GM19238 (cell line): ENCODE measurements at regions not wholly inside any gene's neighbourhood (a gene's known extent, or its start where the extent isn't known, plus 50 kb on each side); places are given as distances from the start of the nearest gene placed in this dataset.

Experiments used
- DNase-seq: peaks from one replicate; pipeline ENCODE4 v3.0.0; 2011; ENCODE audit warnings: low spot score; ENCODE audit not compliant: insufficient read length

- DNase-seq, result no peak
Observed at GRCh38 chr5:174849426-174849825, 125.0 kb downstream of the MSX2 start.

GRCh38 chr5:174844971-174845370 lies 120.6 kb downstream of the MSX2 start:
- DNase-seq, result no peak

- no peak for DNase-seq
Observed at GRCh38 chr5:174843263-174844250, 119.2 kb downstream of the MSX2 start.

- DNase-seq, result no peak
Observed at GRCh38 chr5:174840435-174840834, 116.1 kb downstream of the MSX2 start.

- no peak for DNase-seq
Observed at GRCh38 chr5:174839196-174839595, 114.8 kb downstream of the MSX2 start.

GRCh38 chr5:174837919-174838902 lies 113.8 kb downstream of the MSX2 start:
- DNase-seq, result no peak

GRCh38 chr5:174834081-174834480 lies 109.7 kb downstream of the MSX2 start:
- DNase-seq, result no peak

GRCh38 chr5:174832811-174833210 lies 108.4 kb downstream of the MSX2 start:
- no peak for DNase-seq

- no peak for DNase-seq
Observed at GRCh38 chr5:174832025-174832424, 107.6 kb downstream of the MSX2 start.

GRCh38 chr5:174831031-174831660 lies 106.8 kb downstream of the MSX2 start:
- no peak for DNase-seq

- no peak for DNase-seq
Observed at GRCh38 chr5:174829511-174829864, 105.1 kb downstream of the MSX2 start.

- DNase-seq, result no peak
Observed at GRCh38 chr5:174828804-174829510, 104.6 kb downstream of the MSX2 start.

- DNase-seq, result no peak
Observed at GRCh38 chr5:174827558-174827957, 103.2 kb downstream of the MSX2 start.

- DNase-seq, result no peak
Observed at GRCh38 chr5:174825587-174825986, 101.2 kb downstream of the MSX2 start.

GRCh38 chr5:174818430-174818829 lies 94.0 kb downstream of the MSX2 start:
- DNase-seq, result no peak

- no peak for DNase-seq
Observed at GRCh38 chr5:174817610-174818009, 93.2 kb downstream of the MSX2 start.

- no peak for DNase-seq
Observed at GRCh38 chr5:174816858-174817257, 92.5 kb downstream of the MSX2 start.

- DNase-seq, result no peak
Observed at GRCh38 chr5:174811438-174811837, 87.1 kb downstream of the MSX2 start.

GRCh38 chr5:174810796-174811195 lies 86.4 kb downstream of the MSX2 start:
- no peak for DNase-seq

GRCh38 chr5:174807471-174807870 lies 83.1 kb downstream of the MSX2 start:
- no peak for DNase-seq

GRCh38 chr5:174806729-174807128 lies 82.3 kb downstream of the MSX2 start:
- DNase-seq, result no peak
